ENCODE measurements at regions not wholly inside any gene's neighbourhood (a gene's known extent, or its start where the extent isn't known, plus 50 kb on each side); places are given as distances from the start of the nearest gene placed in this dataset.

DNA sequence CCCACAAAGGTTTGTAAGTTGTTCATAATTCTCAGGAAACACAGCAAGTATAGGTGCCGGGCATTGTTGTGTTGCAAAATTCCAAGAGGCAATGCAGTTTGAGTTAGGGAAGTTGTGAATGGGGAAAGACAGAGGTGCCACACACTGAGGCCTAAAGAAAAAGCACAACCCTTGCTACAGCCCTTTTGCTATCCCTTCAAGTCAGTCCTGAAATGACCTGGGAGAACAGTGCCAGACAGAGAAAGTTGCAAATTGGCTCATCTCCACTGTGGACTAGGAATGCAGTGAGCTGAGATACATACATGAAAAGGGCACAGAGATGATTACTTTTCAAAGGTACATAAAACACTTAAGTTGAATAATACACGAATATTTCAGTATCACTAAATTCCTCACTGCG lies 213.3 kb upstream of the TMTC1 start:
- FAIRE-seq (no peak), DNase-seq (ENCODE audit: insufficient read length, low spot score) (no peak)

DNA sequence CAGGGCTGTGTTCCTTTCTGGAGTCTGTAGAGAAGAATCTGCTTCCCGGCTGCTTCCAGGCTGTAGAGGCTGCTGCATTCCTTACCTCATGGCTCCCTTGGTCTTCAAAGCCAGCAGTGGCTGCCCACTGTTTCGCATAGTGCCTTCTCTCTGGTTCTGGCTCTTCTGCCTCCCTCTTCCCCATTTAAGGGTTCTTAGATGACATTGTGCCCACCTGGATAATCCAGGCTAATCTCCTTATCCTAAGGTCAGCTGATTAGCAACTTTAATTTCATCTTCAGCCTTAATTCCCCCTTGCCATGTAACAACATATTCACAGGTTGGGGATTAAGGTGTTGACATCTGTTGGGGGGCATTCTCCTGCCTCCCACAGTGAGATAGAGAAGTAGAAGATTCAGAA lies 208.6 kb upstream of the TMTC1 start:
- DNase-seq (ENCODE audit: insufficient read length, low spot score): no peak
- FAIRE-seq: no peak

DNA sequence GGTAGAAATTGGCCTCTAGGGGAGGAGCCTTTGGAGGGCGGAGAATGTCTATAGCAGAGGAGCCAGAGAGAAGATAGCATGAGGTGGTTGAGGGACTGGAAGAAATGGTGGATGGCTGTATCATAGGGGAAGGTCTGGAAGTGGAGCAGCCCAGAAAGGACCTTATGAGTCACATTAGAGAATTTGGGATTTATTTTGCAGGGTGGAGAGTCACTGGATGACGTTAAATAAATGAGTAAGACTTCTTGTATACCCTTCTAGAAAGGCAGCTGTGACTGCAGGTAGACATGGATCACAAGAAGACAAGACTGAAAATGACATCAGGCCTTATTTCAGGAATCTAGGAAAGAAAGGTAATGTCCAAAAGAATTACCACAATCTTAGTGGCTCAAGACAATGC lies 208.2 kb upstream of the TMTC1 start:
- FAIRE-seq (no peak), DNase-seq (ENCODE audit: insufficient read length, low spot score) (no peak)

DNA sequence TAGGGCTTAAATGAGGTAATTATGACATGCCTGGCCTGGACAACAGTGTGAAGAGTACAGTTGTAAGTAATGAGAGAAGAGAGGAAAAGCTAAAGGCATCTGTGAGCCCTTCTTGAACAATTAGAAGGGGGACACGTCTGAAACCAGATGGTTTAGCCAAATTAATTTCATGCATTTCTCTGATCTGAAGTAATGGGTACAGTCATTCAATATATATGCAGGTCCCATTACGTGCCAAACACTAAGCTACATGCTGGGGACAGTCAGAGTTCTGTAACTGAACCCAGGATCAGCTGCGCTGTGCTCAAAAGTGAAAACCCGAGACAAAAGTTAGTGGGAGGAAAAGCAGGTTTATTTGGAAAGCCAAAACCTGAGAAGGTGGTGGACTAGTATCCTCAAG lies 207.2 kb upstream of the TMTC1 start:
- DNase-seq (ENCODE audit: insufficient read length, low spot score) (no peak), FAIRE-seq (no peak)

DNA sequence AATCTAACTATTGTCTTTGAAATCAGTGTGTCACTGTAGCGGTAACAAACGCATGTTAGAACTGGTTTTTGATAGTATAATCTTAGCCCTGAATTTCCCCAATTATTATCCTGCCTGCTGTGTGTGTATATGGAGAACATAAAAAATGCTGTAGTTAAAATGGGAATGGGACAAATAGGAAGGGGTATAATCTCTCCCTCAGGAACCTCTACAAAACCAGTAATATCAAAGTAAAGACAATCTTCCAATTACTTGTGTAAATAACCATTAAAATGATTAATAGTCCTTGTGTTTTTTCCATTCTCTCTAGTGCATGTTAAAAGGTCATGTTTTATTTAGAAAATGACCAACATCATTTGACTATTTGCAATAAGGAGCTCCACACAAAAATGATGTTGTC lies 200.1 kb upstream of the TMTC1 start:
- DNase-seq (ENCODE audit: insufficient read length, low spot score) (no peak), FAIRE-seq (no peak)

DNA sequence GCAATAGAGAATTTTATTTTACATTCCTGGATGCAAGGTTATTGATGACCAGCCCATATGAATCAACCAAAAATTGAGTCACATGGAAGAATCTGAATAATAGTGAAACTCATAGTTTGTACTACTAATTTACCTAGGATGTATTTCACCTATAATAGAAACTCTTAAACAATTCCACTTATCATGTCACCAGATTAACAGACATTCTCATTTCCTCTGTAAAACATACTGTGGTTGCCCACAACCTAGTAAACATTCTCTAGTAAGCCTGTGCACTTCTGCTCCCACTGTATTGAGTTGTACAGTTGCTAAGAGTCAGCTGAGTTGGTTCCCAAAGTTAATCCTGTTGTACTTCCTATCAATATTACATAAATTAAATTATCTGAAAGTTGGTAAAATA lies 196.6 kb upstream of the TMTC1 start:
- DNase-seq (ENCODE audit: insufficient read length, low spot score) (no peak), FAIRE-seq (no peak)

DNA sequence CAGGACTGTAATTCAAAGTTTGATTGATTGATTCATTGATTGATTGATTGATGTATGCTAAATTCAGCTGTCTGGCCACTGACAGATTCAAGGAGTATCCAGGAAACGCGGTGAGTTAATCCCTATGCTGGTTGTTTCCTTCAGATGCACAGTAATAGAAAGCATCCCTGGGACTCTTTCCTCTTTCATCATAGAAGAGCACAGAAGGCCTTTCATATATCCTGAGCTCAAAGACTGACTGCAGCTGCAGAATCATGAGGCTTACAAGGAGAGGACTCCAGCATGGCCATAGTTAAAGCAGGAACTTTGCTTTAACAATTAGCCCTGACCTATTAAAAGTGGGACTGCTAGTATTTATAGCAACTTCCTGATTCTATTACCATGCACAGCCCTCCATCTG lies 187.7 kb upstream of the TMTC1 start:
- DNase-seq (ENCODE audit: insufficient read length, low spot score): no peak
- FAIRE-seq: no peak

DNA sequence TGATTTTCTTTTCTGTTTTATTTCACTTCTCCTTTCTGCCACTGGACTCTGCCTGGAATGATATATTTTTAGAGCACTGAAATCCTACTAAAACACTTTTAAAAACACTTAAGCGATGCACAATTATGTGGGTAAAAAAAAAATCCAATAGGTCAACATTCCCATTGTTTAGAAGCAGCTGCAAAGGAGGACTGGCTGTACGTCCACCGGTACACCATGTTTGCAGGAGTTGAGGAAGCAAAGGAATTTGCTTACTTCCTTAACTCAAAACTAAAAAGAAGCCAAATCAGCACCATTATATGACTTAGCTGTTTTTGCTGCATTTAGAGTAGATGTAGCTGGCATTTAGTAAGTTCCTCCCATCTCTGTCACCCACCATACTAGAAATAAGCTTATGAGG lies 186.8 kb upstream of the TMTC1 start:
- no peak for FAIRE-seq

DNA sequence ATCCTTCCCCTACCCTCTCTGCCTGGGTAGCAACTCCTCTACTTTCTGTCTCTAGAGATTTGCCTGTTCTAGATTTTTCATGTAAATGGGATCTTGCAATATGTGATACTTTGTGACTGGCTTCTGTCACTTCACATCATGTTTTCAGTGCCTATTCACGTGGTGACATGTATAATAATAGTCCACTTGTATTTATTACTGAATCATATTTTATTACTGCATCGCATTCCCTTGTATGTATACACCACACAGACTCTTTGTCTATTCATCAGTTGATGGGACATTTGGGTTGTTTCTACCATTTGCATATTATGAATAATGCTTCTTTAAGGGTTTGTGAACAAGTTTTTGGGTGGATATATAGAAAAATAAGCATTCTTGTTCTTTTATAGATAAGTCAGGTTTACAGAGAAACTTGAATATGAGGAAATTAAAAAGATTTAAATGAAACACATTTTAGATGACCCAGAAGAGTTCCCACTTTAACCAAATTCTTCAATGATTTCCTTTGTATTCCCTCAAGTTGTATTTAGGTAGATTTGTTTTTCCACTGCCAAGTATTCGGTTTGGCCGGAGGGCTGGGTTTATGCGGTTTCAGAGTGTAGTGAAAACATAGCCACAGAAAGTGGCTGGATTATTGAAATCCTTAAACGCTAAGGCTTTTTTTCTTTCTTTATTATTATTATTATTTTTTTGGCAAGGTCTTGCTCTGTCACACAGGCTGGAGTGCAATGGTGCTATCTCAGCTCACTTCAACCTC lies 178.7 kb upstream of the TMTC1 start:
- FAIRE-seq: no peak

More for the DNA sequence above, 186.8 kb upstream of the TMTC1 start:
- no peak for DNase-seq (ENCODE audit: insufficient read length, low spot score)

DNA sequence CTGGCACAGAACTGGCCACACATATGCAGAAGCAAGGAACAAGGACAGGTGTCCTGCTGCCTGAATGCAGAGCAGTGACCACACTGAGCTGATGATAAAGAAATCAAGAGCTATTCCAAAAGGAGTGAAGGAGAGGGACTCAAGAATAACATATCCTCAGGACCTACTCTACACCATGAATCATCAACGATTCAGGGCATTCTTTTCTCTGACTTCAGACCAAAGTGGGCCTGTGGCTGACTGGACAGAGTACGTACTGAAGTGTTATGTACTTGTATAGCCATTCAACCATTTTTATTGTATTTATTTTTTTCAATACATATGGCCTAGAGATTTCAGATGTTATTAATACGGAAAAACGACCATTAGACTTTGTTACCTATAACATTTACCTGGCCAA lies 177.5 kb upstream of the TMTC1 start:
- no peak for DNase-seq (ENCODE audit: insufficient read length, low spot score)
- no peak for FAIRE-seq

More for the DNA sequence above, 178.7 kb upstream of the TMTC1 start:
- DNase-seq (ENCODE audit: insufficient read length, low spot score): no peak

DNA sequence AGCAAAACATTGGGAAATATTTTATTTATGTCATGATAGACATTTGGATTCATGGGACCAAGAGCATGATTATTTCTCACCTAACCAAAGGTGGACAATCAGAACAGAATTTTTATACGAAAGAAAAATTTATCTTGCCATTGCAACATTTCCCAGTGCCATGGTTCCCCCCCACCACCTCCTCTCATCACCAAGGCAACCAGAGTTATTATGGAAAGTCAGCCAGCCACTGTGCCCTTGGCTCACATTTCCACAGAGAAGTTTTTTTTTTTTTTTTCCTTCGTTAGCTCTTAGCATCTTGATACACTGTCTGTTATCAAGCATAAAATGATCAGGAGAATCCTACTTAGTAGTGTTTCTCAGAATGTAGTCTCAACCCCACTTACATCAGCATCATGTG lies 176.4 kb upstream of the TMTC1 start:
- DNase-seq (ENCODE audit: insufficient read length, low spot score) (no peak), FAIRE-seq (no peak)

DNA sequence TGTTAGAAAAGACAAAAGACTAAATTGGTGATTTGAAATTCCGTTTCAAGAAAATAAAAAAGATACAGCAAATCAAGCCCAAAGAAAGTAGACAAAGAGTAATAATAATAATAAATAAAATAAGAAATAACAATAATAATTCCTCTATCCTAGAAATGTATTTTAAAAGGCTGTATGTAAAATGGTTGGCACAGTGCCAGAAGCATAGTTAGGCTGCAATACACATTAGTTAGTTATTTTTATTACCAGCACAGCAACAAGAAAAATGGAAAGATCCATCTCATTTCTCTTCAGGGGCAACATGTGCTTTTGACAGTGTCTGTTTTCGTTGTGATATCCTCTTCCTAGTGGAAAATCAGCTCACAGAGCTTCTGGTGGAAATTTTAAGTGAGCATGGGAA lies 174.1 kb upstream of the TMTC1 start:
- no peak for DNase-seq (ENCODE audit: insufficient read length, low spot score)
- no peak for FAIRE-seq

DNA sequence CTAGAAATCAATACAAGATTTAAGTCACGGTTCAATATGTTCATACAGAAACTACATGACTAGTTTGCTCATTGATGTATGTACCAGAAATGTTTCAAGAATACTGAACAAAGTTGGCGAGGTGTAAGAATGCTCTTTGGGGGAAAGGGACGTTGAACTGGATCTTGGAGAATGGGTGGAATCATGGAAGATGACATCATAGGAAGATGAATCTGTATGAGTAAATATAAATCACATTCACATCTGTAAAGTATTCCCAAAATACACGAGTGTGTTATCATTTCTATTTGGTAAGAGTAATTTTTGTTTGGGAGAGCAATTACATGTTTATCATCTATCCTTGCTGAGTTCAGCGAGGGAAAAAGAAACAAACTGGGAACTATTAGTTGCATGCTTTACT lies 162.2 kb upstream of the TMTC1 start:
- no peak for FAIRE-seq
- DNase-seq (ENCODE audit: insufficient read length, low spot score): no peak

DNA sequence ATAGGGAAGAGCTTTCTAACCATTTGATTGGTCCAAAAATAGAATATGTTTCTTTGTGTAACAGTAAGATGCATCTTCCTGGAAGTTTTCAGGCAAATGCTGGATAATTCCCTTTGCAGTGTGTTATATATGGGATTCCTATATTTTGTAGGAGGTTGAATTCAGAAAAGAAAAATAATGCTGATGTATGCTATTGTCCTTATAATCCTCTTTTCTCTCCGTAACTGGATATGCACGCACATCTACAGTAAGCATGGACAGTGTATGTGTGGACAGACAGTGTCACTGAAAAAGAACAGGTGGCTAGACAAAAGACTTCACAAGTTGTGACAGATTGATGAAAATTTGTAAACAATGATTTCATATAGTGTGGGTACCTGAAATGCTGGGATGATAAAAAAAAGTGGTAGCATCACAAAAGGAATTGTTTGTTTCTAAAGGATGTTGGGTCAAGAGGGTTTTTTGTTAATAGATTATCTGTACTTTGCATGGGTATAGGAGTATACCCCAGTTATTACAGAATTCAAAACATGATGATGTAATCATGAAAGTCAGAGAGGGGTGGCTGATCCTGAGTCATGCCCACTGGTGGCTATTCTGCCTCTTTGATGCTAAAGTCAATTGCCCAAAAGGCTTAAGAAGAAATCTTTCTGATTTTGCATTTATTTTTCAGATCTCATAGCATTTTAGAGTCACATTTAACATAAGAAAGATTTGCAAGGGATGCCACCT lies 160.7 kb upstream of the TMTC1 start:
- no peak for DNase-seq (ENCODE audit: insufficient read length, low spot score)

DNA sequence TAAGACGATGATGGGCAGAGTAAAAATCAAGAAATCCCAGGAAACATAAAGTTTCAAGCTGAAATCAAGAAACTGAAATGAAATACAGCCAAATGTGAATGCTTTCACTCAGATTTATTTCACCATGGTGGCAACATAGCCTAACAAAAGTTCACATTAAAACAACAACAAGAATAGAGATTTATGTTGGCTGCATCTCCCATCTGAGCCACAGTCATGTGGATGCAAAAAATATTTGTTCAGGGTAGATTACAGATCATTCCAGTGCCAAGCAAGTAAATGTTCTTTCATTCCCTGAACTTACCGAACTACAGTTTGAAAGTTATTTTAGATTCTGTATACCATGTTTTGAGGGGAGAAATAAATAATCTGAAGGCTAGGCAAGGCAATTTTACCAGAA lies 159.9 kb upstream of the TMTC1 start:
- no peak for DNase-seq (ENCODE audit: insufficient read length, low spot score)
- FAIRE-seq: no peak

More for the DNA sequence above, 160.7 kb upstream of the TMTC1 start:
- no peak for FAIRE-seq

DNA sequence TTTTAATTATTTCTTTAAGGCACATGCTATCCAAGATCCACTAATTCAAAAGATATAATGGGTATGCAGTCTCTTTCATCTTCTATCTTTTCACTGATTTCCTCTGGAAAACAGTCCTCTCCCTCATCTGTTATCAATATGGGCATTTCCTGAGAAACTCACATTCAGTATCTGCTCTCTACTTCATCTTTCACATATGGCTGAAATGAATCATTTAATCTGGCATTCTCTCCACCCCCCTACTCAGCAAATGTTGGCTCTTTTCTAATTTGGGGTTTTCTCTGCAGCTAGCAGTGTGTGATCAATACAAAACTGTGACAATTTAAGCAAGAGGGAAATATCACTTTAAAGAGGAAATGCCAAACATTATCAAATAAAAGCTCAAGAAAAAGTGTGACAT lies 157.1 kb upstream of the TMTC1 start:
- DNase-seq (ENCODE audit: insufficient read length, low spot score): no peak
- FAIRE-seq: no peak

DNA sequence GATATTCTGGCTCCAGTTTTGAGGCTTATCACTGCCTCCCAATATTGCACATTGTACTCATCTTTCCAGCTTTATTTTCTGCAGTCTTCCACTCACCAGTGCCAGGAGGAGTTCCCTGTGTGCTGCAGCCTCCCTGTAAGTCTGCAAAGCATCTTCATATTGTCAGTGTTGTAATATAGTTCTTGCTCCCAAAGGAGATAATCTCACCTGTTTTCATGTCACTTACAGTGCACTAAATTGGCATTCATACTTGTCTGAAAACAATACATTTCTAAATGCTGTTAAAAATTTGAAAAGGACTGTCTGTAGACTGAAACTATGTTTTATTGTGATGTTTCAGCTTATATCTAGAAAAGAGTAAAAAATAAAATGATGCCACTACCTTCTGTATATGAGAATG lies 146.8 kb upstream of the TMTC1 start:
- DNase-seq (ENCODE audit: insufficient read length, low spot score) (no peak), FAIRE-seq (no peak)

DNA sequence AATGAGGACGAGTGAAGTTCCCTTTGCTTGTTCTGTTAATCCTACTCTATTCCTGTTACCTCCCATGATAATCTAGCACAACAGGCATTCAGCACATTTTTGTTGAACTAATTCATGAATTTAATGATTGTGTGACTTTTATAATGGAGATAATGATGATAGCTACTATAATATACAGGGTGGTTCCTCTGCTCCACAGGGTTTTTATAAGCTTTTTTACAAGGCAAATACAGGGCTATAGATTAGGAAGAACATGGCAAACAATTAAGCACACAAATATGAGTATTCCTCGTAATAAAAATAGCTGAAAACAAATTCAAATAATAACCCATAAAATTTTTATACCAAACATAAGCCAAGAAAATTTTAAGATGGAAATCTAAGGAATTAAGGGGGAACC lies 145.6 kb upstream of the TMTC1 start:
- FAIRE-seq (no peak), DNase-seq (ENCODE audit: insufficient read length, low spot score) (no peak)

DNA sequence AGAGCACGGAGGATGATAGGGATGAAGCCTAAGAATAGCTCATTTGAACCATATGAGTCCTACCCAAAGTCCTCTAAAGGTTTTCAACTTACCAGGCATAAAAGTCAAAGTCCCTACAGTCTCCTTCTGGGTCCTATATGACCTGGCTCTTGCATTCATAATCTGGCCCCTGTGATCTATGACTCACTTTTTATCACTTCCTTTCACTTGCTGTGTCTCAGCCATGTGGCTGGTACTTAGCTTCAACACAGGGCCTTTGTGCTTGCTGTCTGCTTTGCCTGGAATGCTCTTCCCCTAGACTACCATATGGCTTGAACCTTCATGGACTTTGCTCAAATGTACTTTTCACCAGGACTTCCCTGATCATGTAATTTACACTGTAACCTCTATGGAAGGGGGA lies 137.6 kb upstream of the TMTC1 start:
- no peak for DNase-seq (ENCODE audit: insufficient read length, low spot score)
- FAIRE-seq: no peak

DNA sequence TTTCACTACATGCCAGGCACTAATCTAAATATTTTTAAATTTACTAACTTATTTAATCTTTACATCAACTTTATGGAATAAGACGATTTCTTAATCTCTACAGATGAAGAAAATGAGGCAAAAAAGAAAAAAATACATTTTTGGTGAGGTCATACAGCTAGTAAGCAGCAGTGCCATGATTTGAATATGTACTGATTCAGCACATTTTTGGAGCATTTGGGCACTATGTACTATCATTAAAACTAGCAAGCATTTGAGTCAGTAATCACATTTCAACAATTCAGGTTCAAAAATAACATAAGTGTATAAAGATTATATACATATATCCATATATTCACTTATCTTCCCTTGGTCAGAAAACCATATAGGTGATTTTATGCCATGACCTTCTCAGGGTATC lies 124.4 kb upstream of the TMTC1 start:
- DNase-seq (ENCODE audit: insufficient read length, low spot score): no peak
- no peak for FAIRE-seq

DNA sequence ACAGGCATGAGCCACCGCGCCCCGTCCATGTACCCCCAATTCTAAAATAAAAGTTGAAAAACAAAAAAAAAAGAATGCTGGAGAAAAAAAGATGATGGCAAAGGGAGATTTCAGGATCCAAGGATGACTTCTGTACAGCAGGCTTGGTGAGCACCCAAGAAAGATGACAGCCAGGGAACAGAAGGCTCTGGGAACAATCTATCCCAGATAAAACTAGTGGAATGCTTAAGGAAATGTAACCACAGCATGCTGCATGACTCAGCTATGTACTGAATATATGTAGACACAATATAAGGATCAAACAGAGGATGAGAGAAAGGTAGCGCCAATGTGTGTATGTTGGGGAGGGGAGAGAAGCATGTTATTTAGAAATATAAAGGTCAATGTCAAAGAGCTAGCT lies 123.7 kb upstream of the TMTC1 start:
- no peak for FAIRE-seq
- no peak for DNase-seq (ENCODE audit: insufficient read length, low spot score)

DNA sequence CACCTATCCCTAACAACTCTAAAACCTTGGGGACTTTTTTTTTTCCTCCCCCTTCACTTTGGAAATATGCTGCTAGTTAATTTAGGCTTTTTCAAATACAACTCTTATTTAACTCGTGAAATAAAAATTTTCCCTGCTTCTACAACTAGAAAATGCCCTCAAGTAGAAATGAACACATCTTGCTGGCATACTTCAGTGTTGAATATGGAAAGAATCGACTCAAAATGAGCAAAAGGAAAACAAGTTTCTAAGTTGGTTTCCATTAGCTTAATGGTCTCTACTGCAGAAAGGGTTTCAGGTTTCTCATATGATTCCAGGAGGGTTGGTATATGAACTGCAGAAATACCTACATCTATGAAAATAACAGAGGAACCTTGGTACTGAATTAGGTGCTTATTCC lies 118.3 kb upstream of the TMTC1 start:
- DNase-seq (ENCODE audit: insufficient read length, low spot score) (no peak), FAIRE-seq (no peak)

DNA sequence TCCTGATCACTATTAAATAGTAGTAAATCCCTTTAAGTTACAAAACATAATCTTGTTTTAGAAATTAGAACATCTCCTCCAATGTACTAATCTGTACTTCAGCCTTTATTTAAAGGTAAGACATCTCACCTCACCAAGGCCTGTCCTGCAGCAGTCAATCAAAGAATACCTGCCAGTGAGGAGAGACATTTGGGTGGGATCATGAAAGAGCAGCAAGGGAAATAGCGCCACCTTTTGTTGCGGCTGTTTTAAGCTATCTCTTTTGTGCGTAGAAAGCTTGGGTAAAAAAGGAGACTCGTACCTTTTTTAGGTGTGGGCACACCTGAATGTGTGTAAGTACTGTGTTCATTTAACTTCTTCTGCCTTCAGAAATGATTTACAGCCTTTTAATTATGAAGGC lies 117.8 kb upstream of the TMTC1 start:
- DNase-seq (ENCODE audit: insufficient read length, low spot score): no peak
- FAIRE-seq: no peak

All from HTR-8/SVneo (cell line).